Ishikawa (cell line): ENCODE measurements at regions not wholly inside any gene's neighbourhood (a gene's known extent, or its start where the extent isn't known, plus 50 kb on each side); places are given as distances from the start of the nearest gene placed in this dataset.

Source experiments
- CEBPB ChIP-seq: IDR thresholded peaks from 2 replicates; pipeline ENCODE4 v1.6.1; 2012
- EP300 ChIP-seq: IDR thresholded peaks from 2 replicates; pipeline ENCODE4 v1.6.1; 2012; ENCODE audit warnings: borderline replicate concordance
- FOXM1 ChIP-seq: IDR thresholded peaks from 2 replicates; pipeline ENCODE4 v1.6.1; 2012; ENCODE audit warnings: low read depth, borderline replicate concordance
- NFIC ChIP-seq: IDR thresholded peaks from 2 replicates; pipeline ENCODE4 v1.6.1; 2012
- TAF1 ChIP-seq: IDR thresholded peaks from 2 replicates; pipeline ENCODE4 v1.6.1; 2012; ENCODE audit warnings: low read depth, mild to moderate bottlenecking
- TF ChIP-seq, protein P1 (sequence below): IDR thresholded peaks from 2 replicates; pipeline ENCODE4 v1.6.1; 2012
- TF ChIP-seq, protein P2 (sequence below): IDR thresholded peaks from 2 replicates; pipeline ENCODE4 v1.6.1; 2012; ENCODE audit warnings: low read depth, mild to moderate bottlenecking
- TF ChIP-seq, protein P3 (sequence below): IDR thresholded peaks from 2 replicates; pipeline ENCODE4 v1.6.1; 2012

- TF ChIP-seq NFIC, result no peak
- TF ChIP-seq, protein P1, sequence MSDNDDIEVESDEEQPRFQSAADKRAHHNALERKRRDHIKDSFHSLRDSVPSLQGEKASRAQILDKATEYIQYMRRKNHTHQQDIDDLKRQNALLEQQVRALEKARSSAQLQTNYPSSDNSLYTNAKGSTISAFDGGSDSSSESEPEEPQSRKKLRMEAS, result no peak
- TF ChIP-seq, protein P2, sequence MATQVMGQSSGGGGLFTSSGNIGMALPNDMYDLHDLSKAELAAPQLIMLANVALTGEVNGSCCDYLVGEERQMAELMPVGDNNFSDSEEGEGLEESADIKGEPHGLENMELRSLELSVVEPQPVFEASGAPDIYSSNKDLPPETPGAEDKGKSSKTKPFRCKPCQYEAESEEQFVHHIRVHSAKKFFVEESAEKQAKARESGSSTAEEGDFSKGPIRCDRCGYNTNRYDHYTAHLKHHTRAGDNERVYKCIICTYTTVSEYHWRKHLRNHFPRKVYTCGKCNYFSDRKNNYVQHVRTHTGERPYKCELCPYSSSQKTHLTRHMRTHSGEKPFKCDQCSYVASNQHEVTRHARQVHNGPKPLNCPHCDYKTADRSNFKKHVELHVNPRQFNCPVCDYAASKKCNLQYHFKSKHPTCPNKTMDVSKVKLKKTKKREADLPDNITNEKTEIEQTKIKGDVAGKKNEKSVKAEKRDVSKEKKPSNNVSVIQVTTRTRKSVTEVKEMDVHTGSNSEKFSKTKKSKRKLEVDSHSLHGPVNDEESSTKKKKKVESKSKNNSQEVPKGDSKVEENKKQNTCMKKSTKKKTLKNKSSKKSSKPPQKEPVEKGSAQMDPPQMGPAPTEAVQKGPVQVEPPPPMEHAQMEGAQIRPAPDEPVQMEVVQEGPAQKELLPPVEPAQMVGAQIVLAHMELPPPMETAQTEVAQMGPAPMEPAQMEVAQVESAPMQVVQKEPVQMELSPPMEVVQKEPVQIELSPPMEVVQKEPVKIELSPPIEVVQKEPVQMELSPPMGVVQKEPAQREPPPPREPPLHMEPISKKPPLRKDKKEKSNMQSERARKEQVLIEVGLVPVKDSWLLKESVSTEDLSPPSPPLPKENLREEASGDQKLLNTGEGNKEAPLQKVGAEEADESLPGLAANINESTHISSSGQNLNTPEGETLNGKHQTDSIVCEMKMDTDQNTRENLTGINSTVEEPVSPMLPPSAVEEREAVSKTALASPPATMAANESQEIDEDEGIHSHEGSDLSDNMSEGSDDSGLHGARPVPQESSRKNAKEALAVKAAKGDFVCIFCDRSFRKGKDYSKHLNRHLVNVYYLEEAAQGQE, result no peak
- TF ChIP-seq TAF1, result no peak
- no peak for TF ChIP-seq EP300
- TF ChIP-seq FOXM1, result no peak
- TF ChIP-seq CEBPB, result no peak
- TF ChIP-seq, protein P3, sequence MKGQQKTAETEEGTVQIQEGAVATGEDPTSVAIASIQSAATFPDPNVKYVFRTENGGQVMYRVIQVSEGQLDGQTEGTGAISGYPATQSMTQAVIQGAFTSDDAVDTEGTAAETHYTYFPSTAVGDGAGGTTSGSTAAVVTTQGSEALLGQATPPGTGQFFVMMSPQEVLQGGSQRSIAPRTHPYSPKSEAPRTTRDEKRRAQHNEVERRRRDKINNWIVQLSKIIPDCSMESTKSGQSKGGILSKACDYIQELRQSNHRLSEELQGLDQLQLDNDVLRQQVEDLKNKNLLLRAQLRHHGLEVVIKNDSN, result no peak
Measured at GRCh38 chr15:38781196-38781595, 216.6 kb upstream of the RASGRP1 start.
